GM12864 (cell line): ENCODE measurements at regions not wholly inside any gene's neighbourhood (a gene's known extent, or its start where the extent isn't known, plus 50 kb on each side); places are given as distances from the start of the nearest gene placed in this dataset.

Experiments
- DNase-seq: peaks from one replicate; pipeline ENCODE4 v3.0.0-alpha.2; 2011; ENCODE audit warnings: low read depth
- H3K4me3 ChIP-seq: 2 replicates; pipeline ENCODE4 v1.5.1; 2011; ENCODE audit warnings: mild to moderate bottlenecking, low read depth, low read length, control low read depth
- CTCF ChIP-seq: IDR thresholded peaks from 2 replicates; pipeline ENCODE4 v1.5.1; 2011; ENCODE audit warnings: low read depth, mild to moderate bottlenecking, moderate library complexity, low read length, control low read depth, inconsistent platforms; ENCODE audit errors: missing control alignments

- DNase-seq = no peak
These were observed 94.2 kb upstream of the PHYHIPL start for GRCh38 chr10:59082249-59082648.

GRCh38 chr10:59085054-59085453 is 91.4 kb upstream of the PHYHIPL start:
- no peak for TF ChIP-seq CTCF
- no peak for DNase-seq

More at GRCh38 chr10:59082249-59082648, 94.2 kb upstream of the PHYHIPL start:
- TF ChIP-seq CTCF = no peak
- no peak overlapping the region for H3K4me3 ChIP-seq

GRCh38 chr10:59085711-59086502 is 90.5 kb upstream of the PHYHIPL start:
- no peak for TF ChIP-seq CTCF
- H3K4me3 ChIP-seq = no peak overlapping the region
- DNase-seq = no peak

More at GRCh38 chr10:59085054-59085453, 91.4 kb upstream of the PHYHIPL start:
- no peak overlapping the region for H3K4me3 ChIP-seq

GRCh38 chr10:59087486-59087885 is 89.0 kb upstream of the PHYHIPL start:
- H3K4me3 ChIP-seq = no peak overlapping the region
- TF ChIP-seq CTCF = no peak
- no peak for DNase-seq

GRCh38 chr10:59088912-59089573 is 87.4 kb upstream of the PHYHIPL start:
- TF ChIP-seq CTCF = no peak
- DNase-seq = no peak
- H3K4me3 ChIP-seq = no peak overlapping the region

GRCh38 chr10:59090817-59091622 is 85.4 kb upstream of the PHYHIPL start:
- no peak for DNase-seq
- no peak for TF ChIP-seq CTCF
- no peak overlapping the region for H3K4me3 ChIP-seq
